NCI-H128 (cell line): ENCODE measurements at regions not wholly inside any gene's neighbourhood (a gene's known extent, or its start where the extent isn't known, plus 50 kb on each side); places are given as distances from the start of the nearest gene placed in this dataset.

ENCODE experiments used
- DNase-seq: peaks from one replicate; lab custom pipeline; 2025; ENCODE audit not compliant: unreplicated experiment; lab: John Stamatoyannopoulos, UW

GRCh38 chr10:131424836-131425491, 113.4 kb upstream of the TCERG1L start:
- no peak for DNase-seq

- no peak for DNase-seq
Measured at GRCh38 chr10:131425752-131426533, 114.4 kb upstream of the TCERG1L start.

GRCh38 chr10:131426534-131426898, 115.0 kb upstream of the TCERG1L start:
- DNase-seq: no peak

- DNase-seq: no peak
Measured at GRCh38 chr10:131427281-131427680, 115.8 kb upstream of the TCERG1L start.

- no peak for DNase-seq
Measured at GRCh38 chr10:131427901-131428300, 116.4 kb upstream of the TCERG1L start.

GRCh38 chr10:131429141-131429540, 117.6 kb upstream of the TCERG1L start:
- DNase-seq: no peak

- DNase-seq: no peak
Measured at GRCh38 chr10:131429942-131430341, 118.4 kb upstream of the TCERG1L start.

- no peak for DNase-seq
Measured at GRCh38 chr10:131430716-131431412, 119.3 kb upstream of the TCERG1L start.

GRCh38 chr10:131431533-131431932, 120.0 kb upstream of the TCERG1L start:
- DNase-seq: peak; percentile 32

GRCh38 chr10:131431978-131432690, 120.6 kb upstream of the TCERG1L start:
- no peak for DNase-seq

GRCh38 chr10:131433568-131433967, 122.0 kb upstream of the TCERG1L start:
- no peak for DNase-seq

GRCh38 chr10:131435232-131435631, 123.7 kb upstream of the TCERG1L start:
- DNase-seq: no peak

GRCh38 chr10:131435760-131436457, 124.4 kb upstream of the TCERG1L start:
- DNase-seq: no peak

GRCh38 chr10:131436458-131436857, 124.9 kb upstream of the TCERG1L start:
- DNase-seq: no peak

- no peak for DNase-seq
Measured at GRCh38 chr10:131437556-131438475, 126.3 kb upstream of the TCERG1L start.

- DNase-seq: no peak
Measured at GRCh38 chr10:131438665-131439064, 127.1 kb upstream of the TCERG1L start.

- no peak for DNase-seq
Measured at GRCh38 chr10:131439705-131440104, 128.2 kb upstream of the TCERG1L start.

GRCh38 chr10:131440405-131441360, 129.2 kb upstream of the TCERG1L start:
- no peak for DNase-seq

GRCh38 chr10:131442271-131442670, 130.8 kb upstream of the TCERG1L start:
- no peak for DNase-seq
